NCI-H2107 (cell line): ENCODE measurements at regions not wholly inside any gene's neighbourhood (a gene's known extent, or its start where the extent isn't known, plus 50 kb on each side); places are given as distances from the start of the nearest gene placed in this dataset.
"Not testable (repeated sequence)": the region's sequence is repeated elsewhere in the genome, so short reads cannot be mapped to it uniquely, and the experiment has no call there.

Experiments used
- DNase-seq: peaks from one replicate; lab custom pipeline; 2025; lab: John Stamatoyannopoulos, UW

DNA sequence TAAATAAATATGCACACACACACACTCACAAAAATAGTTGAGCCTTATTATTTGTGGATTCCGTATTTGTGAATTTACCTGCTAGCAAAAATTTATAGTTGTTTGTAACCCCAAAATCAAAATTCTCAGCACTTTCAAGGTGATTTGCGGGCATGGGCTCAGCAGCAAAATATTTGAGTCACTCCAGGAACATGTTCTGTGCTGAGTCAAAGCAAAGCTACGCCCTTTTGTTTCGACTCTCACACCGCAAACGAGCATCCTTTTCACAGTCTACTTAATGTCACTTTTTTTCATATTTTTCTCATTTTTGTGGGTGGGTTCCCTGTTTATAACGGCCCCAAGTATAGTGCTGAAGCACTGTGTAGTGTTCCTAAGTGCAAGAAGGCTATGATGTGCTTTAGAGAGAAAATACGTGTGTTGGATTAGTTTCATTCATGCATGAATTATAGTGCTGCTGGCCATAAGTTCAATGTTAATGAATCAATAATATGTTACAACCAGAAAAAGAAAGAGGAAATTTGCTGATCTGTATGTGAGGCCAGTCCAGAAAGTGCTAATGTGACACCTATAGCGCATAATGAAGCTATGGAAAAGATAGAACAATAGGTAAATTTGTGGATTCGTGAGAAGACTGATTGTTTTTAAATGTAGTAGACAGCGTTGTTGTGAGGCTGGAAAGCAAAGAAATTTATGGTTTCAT lies 723.2 kb upstream of the AGA start:
- DNase-seq = no peak

DNA sequence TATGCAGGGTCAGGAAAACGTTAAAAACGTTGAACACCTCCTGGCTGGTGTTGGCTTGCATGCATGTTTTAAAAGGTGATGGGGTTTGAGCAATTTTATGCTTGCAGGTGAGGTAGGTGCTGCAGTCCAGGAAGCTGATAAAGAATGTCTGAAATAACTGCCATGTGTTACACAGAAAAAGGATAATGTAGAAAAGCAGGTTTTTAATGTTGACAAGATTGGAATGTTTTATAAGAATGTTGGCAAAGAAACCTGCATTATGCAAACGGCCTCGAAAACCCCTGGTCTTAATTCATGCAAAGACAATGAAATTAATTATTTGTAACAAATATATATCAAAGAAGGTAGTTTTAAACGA lies 723.7 kb upstream of the AGA start:
- DNase-seq = no peak

DNA sequence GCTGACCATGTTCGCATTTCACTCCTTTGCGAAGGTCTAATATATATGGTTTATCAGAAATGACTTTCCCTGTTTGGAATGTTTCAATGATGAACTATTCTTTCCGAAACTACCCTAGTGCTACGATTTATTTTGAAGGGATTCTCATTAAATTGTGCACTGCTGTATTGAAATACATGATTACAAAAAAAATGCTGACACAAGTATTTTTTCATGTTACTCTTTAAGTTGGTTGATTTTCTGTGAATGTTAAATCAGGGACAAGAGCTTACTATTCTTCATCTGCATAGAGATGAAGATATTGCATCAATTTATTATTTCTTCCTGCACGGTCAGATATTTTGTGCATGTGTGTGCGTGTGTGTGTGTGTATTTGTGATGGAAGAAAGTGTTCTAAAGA lies 731.5 kb upstream of the AGA start:
- DNase-seq = no peak

DNA sequence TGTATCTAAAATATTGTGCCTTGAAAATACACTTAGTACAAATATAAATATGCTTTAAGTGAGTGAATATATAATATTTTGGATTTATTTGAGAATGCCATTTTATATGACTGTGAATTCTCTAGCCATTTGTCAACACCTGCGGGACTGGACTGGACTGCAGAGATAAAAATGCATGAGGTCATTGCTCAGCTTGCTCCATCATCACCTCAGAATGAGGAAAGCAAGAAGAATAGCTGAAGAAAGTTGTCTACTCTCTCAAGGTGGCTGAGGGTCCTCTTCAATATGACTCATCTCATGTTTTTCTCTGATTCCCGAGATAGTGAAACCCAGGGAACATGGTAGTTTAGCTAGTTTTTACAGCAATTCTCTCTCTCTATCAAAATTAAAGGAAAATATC lies 732.5 kb upstream of the AGA start:
- no peak for DNase-seq

DNA sequence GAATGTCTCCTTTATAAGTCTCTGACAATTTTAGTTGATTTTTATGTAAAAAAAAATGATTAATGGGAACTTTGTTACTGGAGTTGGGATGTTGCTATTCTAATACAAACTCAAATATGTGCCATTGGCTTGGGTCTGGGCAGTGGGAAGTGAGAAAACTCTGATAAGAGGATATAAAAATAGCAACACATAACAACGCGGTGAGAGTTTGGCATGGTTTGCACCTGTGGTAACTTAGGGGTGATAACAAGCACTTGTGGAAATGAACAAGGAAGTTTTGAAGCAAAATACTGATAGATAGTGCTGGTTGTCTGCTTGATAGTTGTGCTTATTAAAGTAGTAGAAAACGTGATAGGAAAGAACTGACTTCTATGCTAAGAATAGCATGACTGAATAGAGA lies 743.3 kb upstream of the AGA start:
- DNase-seq = no peak

DNA sequence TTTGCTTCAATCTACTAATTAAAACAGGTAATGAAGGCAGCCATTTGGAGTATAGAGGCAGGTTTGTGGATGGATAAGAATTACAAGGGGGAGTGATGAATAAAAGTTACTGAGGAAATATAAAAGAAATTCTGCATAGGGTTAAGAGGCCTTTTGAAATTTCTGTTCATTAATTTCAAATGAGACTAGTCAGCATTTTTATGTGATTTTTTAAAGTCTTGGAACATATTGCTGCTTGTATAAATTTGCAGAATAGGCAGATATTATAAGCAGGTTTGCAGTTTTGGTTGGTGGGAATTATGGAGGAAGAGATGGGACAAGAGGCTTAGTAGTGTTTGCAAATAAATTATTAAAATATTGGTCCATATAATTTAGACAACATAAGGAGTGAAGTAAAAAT lies 750.4 kb upstream of the AGA start:
- DNase-seq = no peak

DNA sequence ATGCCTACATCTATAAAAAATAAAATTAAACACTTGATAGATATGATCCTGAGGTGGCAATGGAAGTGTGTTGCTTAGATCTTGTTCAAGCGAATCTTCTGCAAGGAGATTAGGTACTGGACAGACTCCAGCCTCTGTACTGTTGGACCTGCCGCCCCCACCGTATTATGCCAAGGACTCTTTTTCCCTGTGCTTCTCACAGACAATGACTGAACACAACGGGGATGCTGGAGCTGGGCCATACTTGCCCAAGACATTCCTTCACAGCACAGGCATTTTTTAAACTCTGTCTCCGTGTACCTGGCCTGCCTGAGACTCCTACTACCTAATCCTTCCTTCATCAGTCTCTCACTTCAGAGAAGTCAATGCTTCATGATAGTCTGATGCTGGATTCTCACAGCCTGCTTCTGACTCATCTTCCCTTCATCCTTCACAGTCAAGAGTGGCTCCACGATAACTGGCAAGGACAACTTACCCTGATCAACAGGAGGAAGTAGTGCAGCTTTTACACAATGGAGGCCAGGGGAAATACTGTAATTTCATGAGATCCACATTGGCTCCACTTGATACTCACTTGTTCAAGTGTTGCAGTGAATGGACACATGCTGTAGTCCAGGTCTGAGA lies 754.6 kb upstream of the AGA start:
- no peak for DNase-seq

DNA sequence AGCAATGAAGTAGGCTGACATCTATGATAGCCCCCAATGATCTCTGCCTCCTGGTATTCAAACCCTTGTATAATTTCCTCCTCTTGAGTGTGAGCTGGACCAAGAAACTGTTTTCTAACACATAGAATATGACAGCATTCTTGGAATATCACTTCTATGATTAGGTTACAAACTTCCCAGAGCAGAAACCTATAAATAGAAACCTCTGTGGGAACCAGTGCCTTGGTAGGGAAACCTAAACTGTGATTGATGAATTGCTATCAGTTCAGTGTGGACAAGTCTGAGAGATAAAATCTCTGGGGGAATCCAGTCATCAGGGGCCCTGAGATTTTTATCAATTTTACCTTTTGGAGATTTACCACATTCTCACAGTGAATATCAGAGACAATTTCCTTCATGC lies 756.5 kb upstream of the AGA start:
- DNase-seq = no peak

DNA sequence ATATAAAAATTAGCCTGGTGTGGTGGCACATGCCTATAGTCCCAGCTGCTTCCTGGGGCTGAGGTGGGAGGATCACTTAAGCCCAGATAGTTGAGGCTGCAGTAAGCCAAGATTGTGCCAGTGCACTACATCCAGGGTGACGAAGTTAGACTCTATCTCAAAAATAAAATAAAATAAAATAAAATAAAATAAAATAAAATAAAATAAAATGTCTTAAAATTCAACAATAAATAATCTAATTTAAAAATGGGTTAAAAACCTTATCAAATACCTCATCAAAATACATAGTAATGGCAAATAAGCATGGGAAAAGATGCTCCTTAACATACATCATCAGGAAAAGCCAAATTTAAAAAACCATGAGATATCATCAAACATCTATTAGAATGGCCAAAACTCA lies 760.2 kb upstream of the AGA start:
- no peak for DNase-seq

DNA sequence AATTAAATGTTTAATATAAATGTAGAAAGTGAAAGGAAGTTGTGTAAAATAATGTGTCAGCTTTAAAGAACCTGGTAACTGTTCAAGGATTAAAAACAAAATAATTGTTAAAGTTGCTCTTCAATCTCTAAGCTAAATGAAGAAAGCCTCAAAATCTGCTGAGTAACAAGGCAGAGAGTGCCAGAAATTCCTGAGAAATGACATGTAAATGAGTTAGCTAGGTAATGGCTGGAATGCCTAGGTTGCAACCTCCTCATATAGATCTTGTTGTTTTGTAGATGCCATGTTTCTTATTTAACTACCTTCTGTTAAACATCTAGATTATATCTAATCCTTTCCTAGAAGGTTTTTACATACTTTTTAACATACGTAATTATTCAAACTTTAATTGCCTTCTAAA lies 763.6 kb upstream of the AGA start:
- DNase-seq = no peak

DNA sequence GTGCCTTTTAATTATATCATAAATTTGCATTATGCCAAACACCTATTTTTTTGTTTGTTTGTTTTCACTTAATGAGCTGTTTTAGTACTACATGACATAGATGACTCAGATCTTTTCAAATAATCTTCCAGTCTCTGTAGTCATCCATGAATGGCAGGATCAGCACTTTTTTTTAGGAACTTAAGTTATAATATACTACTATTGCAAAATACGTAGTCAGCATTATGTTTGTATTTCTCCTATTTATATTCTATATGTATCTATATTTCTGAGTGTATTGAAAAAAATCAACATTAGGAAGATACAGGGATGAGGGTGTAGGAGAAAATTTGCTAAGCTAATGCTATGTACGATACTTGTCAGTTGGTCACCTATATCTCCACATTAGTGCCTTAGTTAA lies 773.1 kb upstream of the AGA start:
- no peak for DNase-seq

DNA sequence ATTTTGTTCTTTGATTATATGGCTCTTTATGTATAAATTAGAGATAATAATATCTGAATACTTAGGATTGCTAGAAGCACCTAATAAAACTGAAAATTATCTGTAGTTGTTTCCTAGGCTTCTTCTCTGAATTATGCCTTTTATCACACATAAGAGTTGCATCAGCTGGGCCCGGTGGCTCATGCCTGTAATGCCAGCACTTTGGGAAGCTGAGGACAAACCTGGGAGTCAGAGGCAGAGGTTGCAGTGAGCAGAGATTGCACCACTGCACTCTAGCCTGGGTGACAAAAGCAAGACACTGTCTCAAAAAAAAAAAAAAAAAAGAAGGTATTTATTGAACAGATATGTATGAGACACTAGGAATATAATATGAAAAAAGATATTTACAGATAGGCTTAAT lies 773.5 kb upstream of the AGA start:
- no peak for DNase-seq

DNA sequence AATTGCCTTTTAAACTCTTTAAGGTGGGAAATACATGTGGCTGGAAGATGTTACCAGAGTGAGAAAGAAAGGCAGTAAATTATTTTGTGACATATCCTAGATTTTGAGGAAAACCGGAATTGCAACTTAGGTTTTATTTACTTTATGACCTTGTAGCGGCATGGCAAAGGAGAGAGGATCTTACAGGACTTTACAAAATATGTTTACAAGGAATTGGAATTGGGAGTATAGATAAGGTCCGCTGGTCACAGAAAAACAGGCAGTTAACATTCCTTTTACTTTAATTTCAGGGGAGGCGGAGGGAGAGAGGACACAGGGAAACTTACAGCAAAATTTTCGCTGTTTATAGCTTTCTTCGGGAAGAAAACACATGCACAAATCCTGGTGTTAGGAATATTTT lies 784.2 kb upstream of the AGA start:
- DNase-seq = not testable (repeated sequence)

DNA sequence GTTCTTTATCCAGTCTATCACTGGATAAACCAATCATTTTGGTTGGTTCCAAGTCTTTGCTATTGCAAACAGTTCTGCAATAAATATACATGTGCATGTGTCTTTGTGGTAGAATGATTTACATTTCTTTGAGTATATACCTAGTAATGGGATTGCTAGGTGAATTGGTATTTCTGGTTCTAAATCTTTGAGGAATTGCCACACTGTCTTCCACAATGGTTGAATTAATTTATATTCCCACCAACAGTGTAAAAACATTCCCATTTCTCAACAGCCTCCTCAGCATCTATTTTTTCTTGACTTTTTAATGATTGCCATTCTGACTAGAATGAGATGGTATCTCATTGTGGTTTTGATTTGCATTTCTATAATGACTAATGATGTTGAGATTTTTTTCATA lies 791.7 kb upstream of the AGA start:
- no peak for DNase-seq

DNA sequence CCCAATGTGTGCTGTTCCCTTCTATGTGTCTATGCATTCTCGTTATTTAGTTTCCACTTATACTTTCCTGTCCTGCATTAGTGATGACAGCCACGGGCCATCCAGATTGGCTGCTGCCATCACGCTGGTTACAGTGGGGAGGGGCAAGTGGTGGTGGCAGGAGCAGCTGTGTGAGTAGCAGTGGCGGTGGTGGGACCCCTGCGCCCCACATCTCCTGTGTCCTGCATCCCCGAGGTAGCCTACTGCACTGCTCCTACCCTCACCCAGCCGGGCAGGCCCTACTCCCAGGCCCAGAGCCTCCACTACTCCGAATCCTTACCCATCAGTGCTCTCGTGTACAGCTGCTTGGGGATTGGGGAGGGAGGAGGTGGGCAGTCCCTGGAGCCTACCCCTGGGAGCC lies 798.7 kb upstream of the AGA start:
- DNase-seq = no peak

DNA sequence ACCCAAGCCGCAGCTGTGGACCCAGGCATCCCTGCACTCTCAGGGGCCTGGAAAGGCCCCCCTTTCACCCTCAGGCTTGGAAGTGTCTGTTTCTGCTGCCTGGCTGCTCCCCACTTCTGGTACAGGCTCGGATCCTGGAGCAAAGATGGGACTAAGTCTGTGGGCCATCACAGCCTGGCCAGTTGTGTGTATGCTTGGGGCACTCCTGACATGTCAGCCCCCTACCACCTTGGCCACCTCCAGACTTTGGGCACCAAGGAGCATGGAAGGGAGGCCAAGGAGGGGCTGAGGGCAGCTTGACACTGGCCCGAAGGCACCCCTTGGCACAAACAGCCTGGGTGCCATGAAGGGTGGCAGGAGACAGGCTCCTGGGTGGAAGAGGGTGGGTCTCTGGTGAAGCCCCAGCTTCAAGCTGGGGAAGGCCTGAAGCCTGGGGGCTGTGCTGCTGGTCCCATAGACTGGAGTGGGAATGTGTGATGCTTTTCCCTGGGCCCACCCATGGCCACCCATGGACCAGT lies 799.4 kb upstream of the AGA start:
- DNase-seq = no peak

DNA sequence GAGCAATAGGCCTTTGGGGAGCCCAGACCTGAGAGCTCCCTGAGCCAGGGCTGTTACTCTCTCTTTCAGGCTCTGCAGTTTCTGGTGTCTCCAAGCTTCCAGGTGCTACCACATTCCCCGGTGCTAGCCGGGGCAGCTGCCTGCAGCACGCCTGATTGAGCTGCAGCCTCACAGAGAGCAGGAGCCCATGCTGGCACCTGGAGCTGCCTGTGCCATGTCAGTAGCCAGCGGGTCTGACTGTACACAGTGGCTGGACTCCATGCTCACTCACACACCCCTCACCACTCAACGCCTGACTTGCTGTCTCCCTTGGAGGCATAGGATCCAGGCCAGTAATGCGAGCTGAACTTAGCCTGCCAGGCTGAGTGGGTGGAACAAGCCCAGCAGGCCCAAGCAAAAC lies 800.4 kb upstream of the AGA start:
- DNase-seq = no peak

DNA sequence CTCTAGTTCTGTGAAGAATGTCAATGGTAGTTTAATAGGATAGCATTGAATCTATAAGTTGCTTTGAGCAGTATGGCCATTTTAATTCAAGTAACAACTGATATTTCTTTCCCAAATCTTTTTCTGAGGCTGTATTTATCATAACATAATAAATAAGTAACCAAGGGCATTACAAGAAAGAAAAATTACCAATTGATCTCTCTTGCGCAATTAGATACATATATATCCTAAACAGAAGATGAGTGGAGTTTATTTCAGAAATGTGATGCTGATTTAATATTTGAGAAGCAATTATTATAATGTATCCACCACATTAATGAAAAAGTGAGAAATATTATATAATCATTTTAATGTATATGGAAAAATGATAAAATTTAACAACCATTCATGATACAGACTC lies 802.5 kb upstream of the AGA start:
- no peak for DNase-seq

DNA sequence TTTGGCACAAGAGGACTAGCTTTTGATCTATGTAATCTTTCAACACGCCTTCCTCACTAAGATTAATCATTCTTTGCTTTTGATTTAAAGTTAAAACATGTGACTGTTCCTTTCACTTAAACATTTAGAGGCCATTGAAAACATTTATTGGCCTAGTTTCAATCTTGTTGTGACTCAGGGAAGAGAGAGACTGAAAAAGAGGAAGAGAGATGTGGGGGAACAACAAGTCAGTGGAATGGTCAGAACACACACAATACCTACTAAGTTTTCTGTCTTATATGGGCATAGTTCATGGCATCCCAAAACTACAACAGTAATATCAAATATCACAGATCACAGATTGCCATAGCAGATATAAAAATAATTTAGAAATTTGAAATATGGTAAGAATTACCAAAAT lies 812.9 kb upstream of the AGA start:
- no peak for DNase-seq

DNA sequence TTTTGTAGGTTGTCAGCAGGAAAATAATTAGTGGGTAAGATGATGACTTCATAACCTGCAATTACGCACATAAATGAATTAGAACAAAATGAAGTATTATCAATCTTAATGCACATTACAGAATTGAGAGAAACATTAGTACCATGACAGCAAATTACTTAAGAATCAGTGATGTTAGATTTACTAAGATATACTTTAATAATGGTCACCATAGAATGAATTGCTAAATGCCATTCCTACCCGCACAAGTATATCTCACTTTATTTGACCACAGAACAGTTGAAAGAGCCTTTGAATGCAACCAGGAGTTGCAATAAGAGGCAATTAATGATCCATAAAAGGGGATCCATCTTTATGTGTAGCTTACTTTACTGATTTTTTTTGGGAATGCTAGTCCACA lies 816.4 kb upstream of the AGA start:
- DNase-seq = no peak

DNA sequence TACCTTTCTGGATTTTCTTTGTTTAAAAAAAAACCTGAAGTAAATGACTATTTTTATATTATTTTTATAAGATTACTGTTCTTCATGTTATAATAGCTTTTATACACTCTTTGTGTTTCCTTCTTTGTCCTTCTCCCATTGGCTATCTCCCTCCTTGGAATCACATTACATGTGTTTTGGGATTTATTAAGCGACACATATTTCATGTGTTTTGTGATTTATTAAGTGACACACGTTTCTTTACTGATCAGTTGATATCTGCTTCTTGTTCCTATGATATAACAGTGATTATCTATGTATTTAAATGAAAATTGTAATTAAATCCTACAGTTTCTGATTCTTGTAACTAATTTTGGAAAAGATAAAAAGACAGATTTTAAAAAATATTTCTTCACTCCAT lies 817.3 kb upstream of the AGA start:
- no peak for DNase-seq

DNA sequence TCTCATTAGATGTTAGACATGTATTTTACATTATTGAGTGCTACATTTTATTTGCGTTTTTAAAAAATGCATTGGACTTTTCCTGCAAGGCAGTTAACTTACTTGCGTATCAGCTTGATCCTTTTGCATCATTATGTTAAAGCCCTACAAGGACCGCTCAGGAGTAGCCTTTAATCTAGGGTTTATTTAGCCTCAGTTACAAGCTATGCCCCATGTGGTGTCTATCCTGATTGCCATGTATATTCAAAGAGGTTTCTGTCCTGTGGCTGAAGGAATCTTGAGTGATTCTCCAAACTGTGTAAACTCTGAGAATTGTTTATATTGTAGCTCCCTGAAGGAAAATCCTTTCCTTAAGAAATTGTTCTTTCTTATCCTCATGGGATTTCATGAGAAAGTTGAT lies 821.8 kb upstream of the AGA start:
- DNase-seq = no peak

DNA sequence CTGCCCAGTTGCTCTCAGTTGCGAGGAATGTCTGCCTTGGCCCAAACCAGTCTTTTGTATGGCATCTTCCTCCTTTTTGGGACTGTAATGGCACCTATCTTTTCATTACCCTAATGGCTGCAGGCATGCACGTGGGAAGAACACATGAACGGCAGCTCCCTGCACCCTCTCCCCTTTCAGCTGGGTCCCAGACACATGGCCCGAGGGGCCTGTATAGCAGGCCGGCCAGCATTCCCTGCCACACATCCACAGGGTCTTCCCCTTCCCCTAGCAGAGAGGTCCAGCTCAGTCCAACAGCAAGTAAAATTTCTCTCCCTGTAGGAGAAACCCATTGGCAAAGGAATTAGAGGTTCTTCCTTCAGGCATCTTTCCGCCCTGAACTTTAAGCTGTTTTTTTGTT lies 829.1 kb upstream of the AGA start:
- no peak for DNase-seq

DNA sequence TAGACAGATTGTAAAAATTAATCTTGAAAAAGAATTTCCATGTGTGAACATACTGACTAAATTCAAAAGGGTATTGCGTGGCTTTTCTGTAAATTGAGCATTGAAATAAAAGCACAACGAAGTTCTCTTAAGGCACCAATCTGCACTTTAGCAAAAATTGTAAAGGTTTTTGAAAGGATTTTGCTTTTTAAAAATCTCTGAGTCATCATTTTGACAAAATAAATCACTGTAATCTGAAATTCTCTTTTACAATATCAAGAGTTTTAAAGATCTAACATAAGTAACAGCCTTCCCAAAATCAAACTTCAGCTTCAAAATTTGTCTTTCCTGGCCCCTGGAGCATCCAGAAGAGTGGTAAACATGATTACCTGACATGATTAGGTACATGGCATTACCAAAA lies 830.9 kb upstream of the AGA start:
- no peak for DNase-seq
